ENCODE measurements at regions not wholly inside any gene's neighbourhood (a gene's known extent, or its start where the extent isn't known, plus 50 kb on each side); places are given as distances from the start of the nearest gene placed in this dataset.

DNA sequence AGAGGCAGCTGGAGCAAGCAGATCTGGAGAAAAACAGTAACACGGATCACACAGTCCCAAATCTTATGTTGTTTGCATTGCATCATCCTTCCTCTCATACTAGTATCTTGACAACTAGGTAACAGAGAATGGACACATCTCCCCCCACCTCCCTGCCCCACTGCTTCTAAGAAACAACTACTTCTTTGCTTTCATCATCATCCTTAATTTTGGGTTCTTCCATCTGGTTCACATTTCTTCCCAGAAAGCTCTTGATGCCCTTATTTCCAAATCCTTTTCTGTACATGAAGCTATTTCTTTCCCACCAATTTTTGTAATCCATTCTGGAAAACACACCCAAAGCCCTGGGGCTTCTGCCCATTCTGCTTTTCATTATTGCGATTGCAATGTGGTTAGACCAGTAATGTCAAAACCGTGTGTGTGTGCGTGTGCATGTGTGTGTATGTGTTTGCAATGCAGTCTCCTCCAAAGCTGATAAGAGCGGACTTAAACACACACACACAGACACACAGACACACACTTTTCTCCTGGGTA, 254.7 kb upstream of the SLC30A5 start:
- TF ChIP-seq, protein P1, sequence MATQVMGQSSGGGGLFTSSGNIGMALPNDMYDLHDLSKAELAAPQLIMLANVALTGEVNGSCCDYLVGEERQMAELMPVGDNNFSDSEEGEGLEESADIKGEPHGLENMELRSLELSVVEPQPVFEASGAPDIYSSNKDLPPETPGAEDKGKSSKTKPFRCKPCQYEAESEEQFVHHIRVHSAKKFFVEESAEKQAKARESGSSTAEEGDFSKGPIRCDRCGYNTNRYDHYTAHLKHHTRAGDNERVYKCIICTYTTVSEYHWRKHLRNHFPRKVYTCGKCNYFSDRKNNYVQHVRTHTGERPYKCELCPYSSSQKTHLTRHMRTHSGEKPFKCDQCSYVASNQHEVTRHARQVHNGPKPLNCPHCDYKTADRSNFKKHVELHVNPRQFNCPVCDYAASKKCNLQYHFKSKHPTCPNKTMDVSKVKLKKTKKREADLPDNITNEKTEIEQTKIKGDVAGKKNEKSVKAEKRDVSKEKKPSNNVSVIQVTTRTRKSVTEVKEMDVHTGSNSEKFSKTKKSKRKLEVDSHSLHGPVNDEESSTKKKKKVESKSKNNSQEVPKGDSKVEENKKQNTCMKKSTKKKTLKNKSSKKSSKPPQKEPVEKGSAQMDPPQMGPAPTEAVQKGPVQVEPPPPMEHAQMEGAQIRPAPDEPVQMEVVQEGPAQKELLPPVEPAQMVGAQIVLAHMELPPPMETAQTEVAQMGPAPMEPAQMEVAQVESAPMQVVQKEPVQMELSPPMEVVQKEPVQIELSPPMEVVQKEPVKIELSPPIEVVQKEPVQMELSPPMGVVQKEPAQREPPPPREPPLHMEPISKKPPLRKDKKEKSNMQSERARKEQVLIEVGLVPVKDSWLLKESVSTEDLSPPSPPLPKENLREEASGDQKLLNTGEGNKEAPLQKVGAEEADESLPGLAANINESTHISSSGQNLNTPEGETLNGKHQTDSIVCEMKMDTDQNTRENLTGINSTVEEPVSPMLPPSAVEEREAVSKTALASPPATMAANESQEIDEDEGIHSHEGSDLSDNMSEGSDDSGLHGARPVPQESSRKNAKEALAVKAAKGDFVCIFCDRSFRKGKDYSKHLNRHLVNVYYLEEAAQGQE (IDR thresholded peaks at IDR 0.05; ENCODE audit: insufficient read depth in 1 of 2, low read depth in 2 of 2, low read length in 2 of 2), result no peak
- TF ChIP-seq FOXP2 (optimal IDR thresholded peaks at IDR 0.05; ENCODE audit: borderline replicate concordance, extremely low read depth, extremely low read length, insufficient read depth) (no peak), SIN3A (IDR thresholded peaks at IDR 0.05; ENCODE audit: borderline replicate concordance, insufficient read depth, low read length) (no peak), TAF1 (IDR thresholded peaks at IDR 0.05; ENCODE audit: borderline replicate concordance, insufficient read depth, low read length) (no peak), POLR2AphosphoS5 (IDR thresholded peaks at IDR 0.05; ENCODE audit: low read depth, low read length) (no peak)

DNA sequence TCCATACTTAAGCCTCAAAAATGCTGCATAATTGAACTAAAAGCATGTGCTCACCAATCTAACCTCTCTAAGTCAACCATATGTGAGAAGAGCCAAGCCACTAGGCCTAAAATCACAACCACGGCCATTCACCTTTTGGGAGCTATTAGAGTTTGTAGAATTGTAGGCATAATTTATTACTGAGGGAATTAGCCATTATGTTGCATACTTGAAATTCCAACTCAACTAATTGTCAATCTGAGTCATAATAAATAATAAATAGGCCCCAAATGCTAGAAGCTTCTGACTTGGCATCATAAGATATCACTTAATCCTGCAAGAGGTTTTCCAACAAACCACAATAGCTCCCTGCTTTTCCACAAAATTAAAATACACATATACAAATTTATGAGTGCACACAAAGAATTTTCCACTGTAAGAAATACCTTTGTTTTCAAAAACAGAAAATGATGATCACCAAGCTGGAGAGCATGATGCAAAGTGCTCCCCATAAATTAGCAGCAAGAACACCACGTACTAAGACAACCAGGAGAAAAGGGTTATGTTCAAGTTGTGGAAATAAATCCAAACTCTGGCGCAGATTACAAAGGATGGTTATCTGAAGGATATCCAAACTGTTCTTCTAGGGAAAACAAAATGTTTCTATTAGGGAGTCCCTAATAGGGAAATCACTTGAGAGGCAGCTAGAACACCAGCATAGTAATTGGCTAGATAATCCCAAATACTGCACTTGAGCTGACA, 250.0 kb upstream of the SLC30A5 start:
- TF ChIP-seq TAF1 (IDR thresholded peaks at IDR 0.05; ENCODE audit: borderline replicate concordance, insufficient read depth, low read length) (no peak), POLR2AphosphoS5 (IDR thresholded peaks at IDR 0.05; ENCODE audit: low read depth, low read length) (no peak), FOXP2 (optimal IDR thresholded peaks at IDR 0.05; ENCODE audit: borderline replicate concordance, extremely low read depth, extremely low read length, insufficient read depth) (no peak), SIN3A (IDR thresholded peaks at IDR 0.05; ENCODE audit: borderline replicate concordance, insufficient read depth, low read length) (no peak)
- TF ChIP-seq, protein P1 (IDR thresholded peaks at IDR 0.05; ENCODE audit: insufficient read depth in 1 of 2, low read depth in 2 of 2, low read length in 2 of 2), result no peak

DNA sequence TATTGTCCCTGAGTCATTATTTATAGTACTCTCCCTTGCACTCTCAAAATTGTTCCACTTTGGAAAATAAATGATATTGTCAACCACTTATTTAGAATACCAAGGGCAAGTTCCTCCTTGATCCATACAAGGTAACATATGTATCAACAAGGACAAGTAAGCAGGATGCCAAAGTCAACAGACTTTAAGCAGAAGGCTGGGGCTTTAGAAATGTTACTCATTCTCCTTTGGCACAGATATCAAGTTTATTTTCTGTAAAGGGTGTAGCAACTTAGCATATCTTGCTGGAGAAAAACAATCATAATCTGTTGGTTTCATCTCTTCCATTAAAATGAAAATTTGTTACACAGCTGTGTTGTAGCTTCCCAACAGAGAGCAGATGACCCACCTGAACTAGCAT, 248.7 kb upstream of the SLC30A5 start:
- TF ChIP-seq POLR2AphosphoS5 (IDR thresholded peaks at IDR 0.05; ENCODE audit: low read depth, low read length), result no peak
- no peak for TF ChIP-seq SIN3A (IDR thresholded peaks at IDR 0.05; ENCODE audit: borderline replicate concordance, insufficient read depth, low read length)
- TF ChIP-seq, protein P1 (IDR thresholded peaks at IDR 0.05; ENCODE audit: insufficient read depth in 1 of 2, low read depth in 2 of 2, low read length in 2 of 2), result no peak
- TF ChIP-seq FOXP2 (optimal IDR thresholded peaks at IDR 0.05; ENCODE audit: borderline replicate concordance, extremely low read depth, extremely low read length, insufficient read depth), result no peak
- no peak for TF ChIP-seq TAF1 (IDR thresholded peaks at IDR 0.05; ENCODE audit: borderline replicate concordance, insufficient read depth, low read length)

DNA sequence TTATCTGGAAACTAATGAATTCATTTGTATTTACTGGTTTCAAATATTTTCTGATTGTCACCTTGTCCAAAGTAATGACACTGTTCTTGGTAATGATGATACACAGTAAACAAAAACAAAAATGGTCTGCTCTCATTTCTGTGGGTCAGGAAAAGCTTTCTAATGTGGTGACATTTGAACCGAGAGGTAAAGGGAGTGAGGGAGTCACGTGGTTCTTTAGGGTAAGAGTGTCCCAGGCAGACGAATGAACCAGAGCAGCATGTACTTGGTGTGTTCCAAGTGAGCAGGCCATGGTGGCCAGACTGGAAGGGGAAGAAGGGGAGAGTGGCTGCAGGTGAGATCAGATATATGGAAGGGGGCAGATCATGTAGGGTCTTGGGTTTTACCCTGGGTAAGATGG, 247.0 kb upstream of the SLC30A5 start:
- TF ChIP-seq SIN3A (IDR thresholded peaks at IDR 0.05; ENCODE audit: borderline replicate concordance, insufficient read depth, low read length) (no peak), TAF1 (IDR thresholded peaks at IDR 0.05; ENCODE audit: borderline replicate concordance, insufficient read depth, low read length) (no peak), FOXP2 (optimal IDR thresholded peaks at IDR 0.05; ENCODE audit: borderline replicate concordance, extremely low read depth, extremely low read length, insufficient read depth) (no peak), POLR2AphosphoS5 (IDR thresholded peaks at IDR 0.05; ENCODE audit: low read depth, low read length) (no peak)
- TF ChIP-seq, protein P1 (IDR thresholded peaks at IDR 0.05; ENCODE audit: insufficient read depth in 1 of 2, low read depth in 2 of 2, low read length in 2 of 2), result no peak

All from PFSK-1 (cell line).